HG02870 (cell line): ENCODE measurements at regions not wholly inside any gene's neighbourhood (a gene's known extent, or its start where the extent isn't known, plus 50 kb on each side); places are given as distances from the start of the nearest gene placed in this dataset.
"Not testable (repeated sequence)": the region's sequence is repeated elsewhere in the genome, so short reads cannot be mapped to it uniquely, and the experiment has no call there.

ENCODE experiments used
- ATAC-seq: cut with Tn5 transposase; IDR thresholded peaks from one replicate; pipeline ENCODE4 v1.9.1; 2021; ENCODE audit warnings: mild to moderate bottlenecking, moderate library complexity; ENCODE audit not compliant: unreplicated experiment

DNA sequence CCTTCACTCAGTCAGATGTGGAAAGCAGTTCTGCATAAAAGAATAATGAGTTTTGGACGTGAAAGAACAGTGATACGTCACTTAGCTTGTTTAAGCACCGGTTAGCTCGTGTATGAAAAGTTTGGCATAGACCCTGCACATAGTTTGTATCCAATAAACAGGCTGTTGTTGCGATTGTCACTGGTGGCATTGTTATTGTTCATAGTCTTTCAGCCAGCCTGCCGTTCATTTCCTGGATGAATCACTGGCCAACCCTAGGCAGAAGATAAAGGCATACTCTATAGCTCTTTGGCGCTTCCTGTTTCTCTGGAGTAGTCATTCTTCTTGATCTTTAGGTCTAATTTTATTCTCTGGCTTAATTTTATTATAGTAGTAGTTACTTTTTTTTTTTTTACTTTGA, 57.8 kb upstream of the ANKRD30A start:
- no peak for ATAC-seq

- not testable (repeated sequence) for ATAC-seq
Observed at GRCh38 chr10:37062296-37062695, 63.1 kb upstream of the ANKRD30A start.

DNA sequence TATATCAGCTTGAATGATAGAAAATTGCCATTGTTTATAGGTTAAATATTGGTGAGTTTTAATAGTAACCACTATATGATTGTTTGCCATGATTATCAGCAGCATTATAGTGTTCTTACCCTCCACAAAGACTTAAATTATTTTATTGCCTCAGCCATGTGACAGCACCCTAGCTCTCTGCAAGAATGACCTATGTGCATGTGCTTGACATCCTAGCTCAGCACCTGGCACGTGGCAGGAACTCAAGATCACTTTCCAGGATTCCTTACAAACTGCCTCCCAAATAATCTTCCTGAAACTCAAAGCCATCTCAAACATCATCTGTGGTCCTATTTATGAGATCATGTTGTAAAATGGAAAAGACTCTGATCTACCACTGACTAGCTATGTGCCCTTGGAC, 68.1 kb upstream of the ANKRD30A start:
- ATAC-seq, result no peak

- ATAC-seq, result no peak
Observed at GRCh38 chr10:37053476-37053875, 71.9 kb upstream of the ANKRD30A start.

DNA sequence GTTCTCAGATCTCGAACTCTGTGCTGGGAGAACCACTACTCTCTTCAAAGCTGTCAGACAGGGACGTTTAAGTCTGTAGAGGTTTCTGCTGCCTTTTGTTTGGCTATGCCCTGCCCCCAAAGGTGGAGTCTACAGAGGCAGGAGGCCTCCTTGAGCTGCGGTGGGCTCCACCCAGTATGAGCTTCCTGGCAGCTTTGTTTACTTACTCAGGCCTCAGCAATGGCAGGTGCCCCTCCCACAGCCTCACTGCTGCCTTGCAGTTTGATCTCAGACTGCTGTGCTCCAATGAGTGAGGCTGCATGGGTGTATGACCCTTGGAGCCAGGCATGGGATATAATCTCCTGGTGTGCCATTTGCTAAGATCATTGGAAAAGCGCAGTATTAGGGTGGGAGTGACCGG, 75.4 kb upstream of the ANKRD30A start:
- ATAC-seq, result not testable (repeated sequence)

GRCh38 chr10:37044319-37044718, 81.1 kb upstream of the ANKRD30A start:
- not testable (repeated sequence) for ATAC-seq

DNA sequence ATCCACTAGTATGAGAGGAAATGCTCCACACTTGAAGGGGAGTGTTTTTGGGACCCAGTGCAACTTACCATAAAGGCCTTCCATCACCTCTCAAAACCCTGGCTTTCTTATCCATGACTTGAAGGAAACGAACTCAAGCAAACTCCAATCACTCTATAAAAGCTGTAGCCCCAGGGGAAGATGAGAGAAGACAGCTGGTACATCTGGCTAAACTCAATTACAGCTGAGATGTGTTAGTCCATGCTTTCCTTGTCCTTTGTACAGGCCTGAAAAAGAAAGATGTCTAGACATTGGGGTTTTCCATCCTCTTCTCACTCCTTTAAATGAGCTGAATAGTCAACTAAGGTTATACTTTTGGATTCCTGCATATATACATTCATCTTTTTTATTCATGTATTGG, 89.5 kb upstream of the ANKRD30A start:
- no peak for ATAC-seq

DNA sequence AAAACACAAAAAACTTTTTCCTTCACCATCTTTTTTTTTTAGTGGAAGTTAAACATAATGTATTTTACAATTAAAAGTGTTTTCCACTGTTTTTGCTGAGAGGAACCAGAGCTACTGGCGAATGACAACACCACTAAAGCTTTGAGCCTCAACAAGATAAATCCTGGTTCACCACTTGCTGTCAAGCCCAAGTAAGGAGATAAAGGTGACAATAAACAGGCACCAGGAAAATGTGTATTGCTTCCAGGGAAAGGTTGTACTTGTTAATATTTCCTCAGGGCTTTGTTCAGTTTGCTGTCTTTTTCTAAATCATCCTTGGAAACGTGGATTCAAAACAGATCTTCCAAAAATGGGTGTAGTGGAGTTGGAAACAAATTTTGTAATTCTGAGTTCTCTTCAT, 109.9 kb upstream of the ANKRD30A start:
- ATAC-seq, result no peak

DNA sequence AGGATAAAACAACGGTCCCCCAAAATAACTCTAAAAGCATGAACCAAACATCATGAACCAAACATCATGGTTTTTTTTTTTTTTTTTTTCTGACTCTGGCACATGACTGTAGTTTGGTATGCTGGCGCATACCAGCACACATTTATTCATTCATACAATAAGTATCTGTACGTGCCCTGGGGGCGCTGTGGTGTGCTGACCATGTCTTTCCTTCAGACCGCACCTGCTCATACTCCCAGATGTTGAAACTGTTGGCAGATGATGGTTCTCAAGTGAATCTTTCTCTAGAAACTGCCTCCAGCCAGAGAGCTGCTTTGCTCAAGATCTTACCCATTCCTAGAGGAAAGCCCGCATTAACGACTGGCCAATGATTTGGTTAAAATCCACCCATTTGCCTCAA, 114.7 kb upstream of the ANKRD30A start:
- no peak for ATAC-seq

DNA sequence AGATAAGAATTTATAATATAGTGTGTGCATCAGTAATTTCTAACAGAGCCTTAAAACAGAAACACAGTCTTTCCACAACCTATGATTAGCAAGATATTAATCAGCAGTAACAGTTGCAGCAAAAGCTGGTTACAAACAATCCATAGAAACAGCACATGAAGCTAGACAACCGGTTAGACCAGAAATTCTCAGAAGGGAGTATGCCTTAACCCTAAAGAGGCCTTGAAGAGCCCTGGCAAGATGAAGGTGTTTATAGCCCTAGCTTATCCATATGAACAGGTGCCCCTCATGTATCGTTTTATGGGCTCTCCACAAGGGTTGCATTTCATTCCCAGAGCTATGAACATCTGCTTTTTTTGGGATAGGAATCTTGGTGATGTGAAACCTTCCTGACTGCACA, 117.1 kb upstream of the ANKRD30A start:
- ATAC-seq, result not testable (repeated sequence)

DNA sequence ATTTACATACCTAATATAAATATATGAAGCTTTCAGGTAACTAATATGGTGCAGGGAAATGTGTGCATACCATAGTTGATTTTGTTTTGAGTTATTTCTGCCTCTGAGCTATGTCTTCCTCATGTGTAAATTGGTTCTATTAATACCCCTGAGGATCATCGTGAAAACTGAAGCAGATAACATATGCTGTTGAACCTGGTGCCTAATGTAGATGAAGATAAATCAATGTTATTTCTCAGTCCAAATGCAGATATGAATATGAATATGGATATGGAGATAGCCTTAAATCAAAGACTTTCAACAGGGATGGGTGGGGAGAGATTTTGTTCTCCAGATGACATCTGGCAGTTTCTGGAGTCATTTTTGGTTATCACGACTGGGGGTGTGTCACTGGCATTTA, 122.3 kb upstream of the ANKRD30A start:
- no peak for ATAC-seq

- not testable (repeated sequence) for ATAC-seq
Observed at GRCh38 chr10:36995806-36996205, 129.6 kb upstream of the ANKRD30A start.

- no peak for ATAC-seq
Observed at GRCh38 chr10:36994886-36995285, 130.5 kb upstream of the ANKRD30A start.

DNA sequence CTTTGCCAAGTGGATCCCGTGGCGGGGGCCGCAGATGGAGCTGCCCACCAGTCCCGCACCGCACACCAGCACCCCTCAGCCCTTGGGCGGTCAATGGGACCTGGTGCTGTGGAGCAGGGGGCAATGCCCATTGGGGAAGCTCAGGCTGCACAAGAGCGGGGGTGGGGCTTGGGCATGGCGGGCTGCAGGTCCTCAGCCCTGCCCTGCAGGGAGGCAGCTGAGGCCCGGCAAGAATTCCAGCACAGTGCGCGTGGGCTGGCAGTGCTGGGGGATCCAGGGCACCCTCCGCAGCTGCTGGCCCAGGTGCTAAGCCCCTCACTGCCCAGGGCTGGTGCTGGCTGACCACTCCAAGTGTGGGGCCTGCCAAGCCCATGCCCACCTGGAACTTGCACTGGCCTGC, 136.2 kb upstream of the ANKRD30A start:
- ATAC-seq, result no peak

DNA sequence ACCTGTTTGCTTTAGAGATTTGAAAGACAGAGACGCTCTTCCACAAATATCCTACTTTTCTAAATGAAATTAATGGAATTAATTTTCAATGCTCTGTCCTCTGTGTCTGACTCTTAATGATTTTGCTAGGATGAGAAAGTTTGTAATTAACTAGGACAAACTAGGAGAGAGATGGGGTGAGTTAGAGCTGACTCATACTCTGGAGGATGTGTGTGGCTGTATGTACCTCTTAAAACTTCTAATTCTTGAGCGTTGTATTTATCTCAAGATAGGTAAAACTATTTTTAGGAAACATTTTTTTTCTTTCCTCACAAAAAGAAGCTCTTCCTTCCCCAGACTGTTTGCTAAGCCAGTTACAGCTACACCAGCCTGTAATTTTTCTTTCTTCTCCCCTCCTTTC, 178.8 kb upstream of the ANKRD30A start:
- no peak for ATAC-seq

DNA sequence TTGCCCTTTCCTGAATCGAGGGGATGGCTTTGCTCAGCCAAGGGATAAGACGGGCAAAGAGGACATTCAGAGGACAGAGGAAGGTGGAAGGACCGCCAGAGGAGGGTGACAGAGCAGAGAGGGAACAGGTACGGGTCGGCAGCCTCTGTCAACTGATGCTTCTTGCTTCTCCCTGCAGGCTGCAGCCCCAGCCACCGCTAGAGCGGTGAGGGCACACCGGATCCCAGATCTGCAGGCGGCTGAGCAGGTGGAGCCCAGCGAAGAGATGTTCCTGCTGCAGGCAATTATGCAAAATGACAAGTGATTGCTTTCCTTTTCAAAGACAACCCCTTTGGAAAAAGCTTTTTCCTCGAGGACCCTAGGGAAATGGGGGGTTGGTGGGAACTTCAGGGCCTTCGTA, 181.9 kb upstream of the ANKRD30A start:
- ATAC-seq, result no peak

GRCh38 chr10:36942616-36943015, 182.8 kb upstream of the ANKRD30A start:
- no peak for ATAC-seq

DNA sequence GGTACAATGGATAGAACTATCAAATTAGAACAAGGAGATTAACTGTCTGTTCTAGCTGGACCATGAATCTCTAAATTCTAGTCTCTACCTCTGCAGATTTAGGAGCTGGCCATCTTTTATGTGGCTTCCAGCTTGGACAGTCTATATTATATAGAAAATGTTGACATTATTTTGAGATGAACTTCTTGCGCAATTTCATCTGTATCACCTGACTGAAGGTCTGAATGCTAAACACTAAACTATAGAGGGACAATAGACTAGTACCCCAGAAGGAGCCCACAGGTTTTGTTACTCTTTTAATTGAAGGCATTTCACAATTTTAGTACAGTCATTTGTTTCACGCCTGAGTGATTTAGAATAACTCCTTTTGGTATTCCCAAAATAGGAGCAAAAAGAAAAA, 222.4 kb upstream of the ANKRD30A start:
- ATAC-seq, result no peak

DNA sequence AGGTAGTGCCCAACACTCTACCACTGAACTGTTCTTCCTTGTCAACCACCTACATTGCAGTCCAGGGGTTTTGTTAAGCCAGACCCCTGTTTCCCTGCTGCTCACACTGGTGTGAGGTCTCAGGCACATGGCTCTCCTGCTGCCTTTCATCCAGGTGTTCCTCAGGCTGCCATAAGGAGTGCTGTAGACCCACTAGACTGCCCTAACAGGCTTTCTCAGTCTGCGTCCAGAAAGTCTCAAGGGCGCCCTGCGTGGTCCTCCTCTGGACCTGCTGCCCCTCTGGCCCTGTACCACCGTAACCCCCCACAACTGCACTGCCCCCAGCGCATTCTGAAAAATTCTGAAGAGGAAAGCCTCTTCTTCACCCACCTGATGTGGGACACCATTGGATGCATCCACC, 225.7 kb upstream of the ANKRD30A start:
- ATAC-seq, result no peak

GRCh38 chr10:36888925-36889573, 236.3 kb upstream of the ANKRD30A start:
- peak; percentile 82 for ATAC-seq

- ATAC-seq, result no peak
Observed at GRCh38 chr10:36886303-36886891, 239.0 kb upstream of the ANKRD30A start.

GRCh38 chr10:36885746-36886145, 239.7 kb upstream of the ANKRD30A start:
- no peak for ATAC-seq

DNA sequence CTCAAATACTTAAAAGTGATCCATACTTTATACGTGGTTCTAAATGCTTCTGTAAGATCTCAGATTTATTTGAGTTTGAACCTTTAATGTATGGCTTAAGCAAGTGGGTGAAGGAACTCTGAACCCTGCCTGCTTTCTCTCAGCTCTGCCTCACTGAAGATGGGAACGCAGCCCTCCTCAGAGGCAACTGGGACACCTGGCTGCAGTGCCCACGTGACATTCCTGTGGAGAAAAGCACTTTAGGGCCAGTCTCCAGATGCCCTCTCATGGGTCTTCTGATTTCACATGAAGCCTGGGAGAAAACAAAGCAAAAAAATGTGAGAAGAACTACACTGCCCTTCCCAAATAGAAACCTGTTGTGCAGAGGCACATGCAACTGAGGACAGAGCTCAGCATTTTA, 242.6 kb upstream of the ANKRD30A start:
- ATAC-seq, result no peak
